ENCODE measurements at regions not wholly inside any gene's neighbourhood (a gene's known extent, or its start where the extent isn't known, plus 50 kb on each side); places are given as distances from the start of the nearest gene placed in this dataset.

- Mint-ChIP-seq H3K4me1 (no peaks in the 10 kb centered on the region), H3K27me3 (ENCODE audit: low read depth) (no peaks in the 10 kb centered on the region), H3K9me3 (peaks cover 38% of the 10 kb centered on the region), H3K36me3 (peaks cover 11% of the 10 kb centered on the region), H3K4me3 (no peak overlapping the region), H3K27ac (no peak overlapping the region)
- TF ChIP-seq CTCF (IDR thresholded peaks at IDR 0.05; ENCODE audit: unreplicated experiment) = no peak
- DNase-seq (ENCODE audit: low spot score in 2 of 2, unreplicated experiment in 2 of 2) = no peak
These were observed 263.2 kb downstream of the TECRL start for GRCh38 chr4:64146030-64146429.

- H3K9me3 Mint-ChIP-seq = peaks cover 43% of the 10 kb centered on the region
- no peak overlapping the region for H3K4me3 Mint-ChIP-seq
- no peaks in the 10 kb centered on the region for H3K27me3 Mint-ChIP-seq (ENCODE audit: low read depth)
- H3K27ac Mint-ChIP-seq = no peak overlapping the region
- H3K4me1 Mint-ChIP-seq = no peaks in the 10 kb centered on the region
- peaks cover 11% of the 10 kb centered on the region for H3K36me3 Mint-ChIP-seq
- DNase-seq (ENCODE audit: low spot score in 2 of 2, unreplicated experiment in 2 of 2) = no peak
- no peak for TF ChIP-seq CTCF (IDR thresholded peaks at IDR 0.05; ENCODE audit: unreplicated experiment)
These were observed 264.3 kb downstream of the TECRL start for GRCh38 chr4:64144994-64145393.

- DNase-seq (ENCODE audit: low spot score in 2 of 2, unreplicated experiment in 2 of 2) = no peak
- no peak for TF ChIP-seq CTCF (IDR thresholded peaks at IDR 0.05; ENCODE audit: unreplicated experiment)
- H3K4me3 Mint-ChIP-seq = no peak overlapping the region
- H3K27me3 Mint-ChIP-seq (ENCODE audit: low read depth) = no peaks in the 10 kb centered on the region
- H3K4me1 Mint-ChIP-seq = no peaks in the 10 kb centered on the region
- no peak overlapping the region for H3K27ac Mint-ChIP-seq
- no peaks in the 10 kb centered on the region for H3K9me3 Mint-ChIP-seq
- no peaks in the 10 kb centered on the region for H3K36me3 Mint-ChIP-seq
These were observed 278.3 kb downstream of the TECRL start for GRCh38 chr4:64130907-64131306.

GRCh38 chr4:64125354-64125753, 283.9 kb downstream of the TECRL start:
- Mint-ChIP-seq H3K9me3 (peaks cover 20% of the 10 kb centered on the region), H3K4me3 (no peak overlapping the region), H3K27ac (no peak overlapping the region), H3K4me1 (no peaks in the 10 kb centered on the region), H3K27me3 (ENCODE audit: low read depth) (no peaks in the 10 kb centered on the region), H3K36me3 (no peaks in the 10 kb centered on the region)
- no peak for DNase-seq (ENCODE audit: low spot score in 2 of 2, unreplicated experiment in 2 of 2)
- no peak for TF ChIP-seq CTCF (IDR thresholded peaks at IDR 0.05; ENCODE audit: unreplicated experiment)

- H3K9me3 Mint-ChIP-seq = peaks cover 28% of the 10 kb centered on the region
- no peak overlapping the region for H3K4me3 Mint-ChIP-seq
- H3K4me1 Mint-ChIP-seq = no peaks in the 10 kb centered on the region
- no peak for DNase-seq (ENCODE audit: low spot score in 2 of 2, unreplicated experiment in 2 of 2)
- TF ChIP-seq CTCF (IDR thresholded peaks at IDR 0.05; ENCODE audit: unreplicated experiment) = no peak
- H3K27me3 Mint-ChIP-seq (ENCODE audit: low read depth) = no peaks in the 10 kb centered on the region
- H3K36me3 Mint-ChIP-seq = no peaks in the 10 kb centered on the region
- H3K27ac Mint-ChIP-seq = no peak overlapping the region
These were observed 287.4 kb downstream of the TECRL start for GRCh38 chr4:64121803-64122202.

- no peak overlapping the region for H3K4me3 Mint-ChIP-seq
- no peaks in the 10 kb centered on the region for H3K9me3 Mint-ChIP-seq
- no peak overlapping the region for H3K27ac Mint-ChIP-seq
- H3K4me1 Mint-ChIP-seq = no peaks in the 10 kb centered on the region
- no peaks in the 10 kb centered on the region for H3K36me3 Mint-ChIP-seq
- no peak for TF ChIP-seq CTCF (IDR thresholded peaks at IDR 0.05; ENCODE audit: unreplicated experiment)
- no peak for DNase-seq (ENCODE audit: low spot score in 2 of 2, unreplicated experiment in 2 of 2)
- H3K27me3 Mint-ChIP-seq (ENCODE audit: low read depth) = no peaks in the 10 kb centered on the region
These were observed 303.3 kb downstream of the TECRL start for GRCh38 chr4:64105903-64106302.

Data from mesothelial cell of epicardium (in vitro differentiated cells).